Ecto neural progenitor cell (in vitro differentiated cells): ENCODE measurements at regions not wholly inside any gene's neighbourhood (a gene's known extent, or its start where the extent isn't known, plus 50 kb on each side); places are given as distances from the start of the nearest gene placed in this dataset.

ENCODE experiments used
- DNase-seq: peaks from one replicate; pipeline ENCODE4 v3.0.0-alpha.2; 2018; ENCODE audit warnings: low spot score

- DNase-seq: no peak
Observed at GRCh38 chr16:55271945-55272513, 52.0 kb upstream of the IRX6 start.

GRCh38 chr16:55272744-55273143 is 51.3 kb upstream of the IRX6 start:
- no peak for DNase-seq

DNA sequence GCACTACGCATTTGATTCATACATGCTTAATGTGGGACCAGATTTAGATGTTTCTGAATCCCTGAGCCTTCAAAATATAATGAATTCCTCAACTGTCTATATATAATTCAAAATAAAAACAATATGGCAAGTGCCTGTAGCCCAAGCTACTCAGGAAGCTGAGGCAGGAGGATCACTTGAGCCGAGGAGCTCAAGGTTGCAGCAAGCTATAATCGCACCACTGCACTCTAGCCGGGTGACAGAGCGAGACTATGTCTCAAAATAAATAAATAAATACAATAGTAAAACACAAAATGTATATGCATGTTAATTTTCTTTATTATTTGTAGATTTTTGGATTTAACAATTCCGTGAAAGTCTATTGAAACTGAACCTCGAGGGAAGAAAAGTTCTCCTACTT is 50.6 kb upstream of the IRX6 start:
- DNase-seq: no peak

DNA sequence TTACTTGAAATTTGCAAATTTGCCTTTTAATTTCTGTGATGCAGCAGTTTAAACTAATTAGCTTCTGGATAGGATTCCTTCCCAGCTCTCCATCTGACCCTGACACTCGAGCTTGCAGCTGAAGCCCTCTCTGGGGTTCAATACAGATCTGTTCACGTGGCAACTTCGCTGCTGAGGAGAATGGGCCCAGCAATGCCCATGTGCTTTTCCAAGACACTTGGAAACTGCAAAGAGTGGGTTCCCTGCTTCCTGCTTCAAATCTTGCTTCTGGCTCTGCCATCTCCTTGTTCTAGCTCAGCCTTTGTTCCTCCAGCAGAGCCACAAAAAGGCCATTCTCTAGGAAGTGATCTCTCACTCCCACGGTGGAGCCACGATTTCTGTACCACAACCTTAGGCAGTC is 50.0 kb upstream of the IRX6 start:
- DNase-seq: no peak
